ENCODE measurements at regions not wholly inside any gene's neighbourhood (a gene's known extent, or its start where the extent isn't known, plus 50 kb on each side); places are given as distances from the start of the nearest gene placed in this dataset.

GRCh38 chr6:23306251-23306950 is 737.0 kb downstream of the HDGFL1 start:
- TF ChIP-seq CTCF (IDR thresholded peaks at IDR 0.05): no peak
- Histone ChIP-seq H3K4me3 (no peak overlapping the region), H3K4me1 (no peaks in the 10 kb centered on the region), H3K27me3 (no peaks in the 10 kb centered on the region), H3K9me3 (no peaks in the 10 kb centered on the region), H3K36me3 (no peaks in the 10 kb centered on the region), H3K27ac (no peak overlapping the region)
- no peak for DNase-seq (ENCODE audit: low spot score)

- DNase-seq (ENCODE audit: low spot score): no peak
- TF ChIP-seq CTCF (IDR thresholded peaks at IDR 0.05): no peak
- Histone ChIP-seq H3K9me3 (no peaks in the 10 kb centered on the region), H3K27me3 (no peaks in the 10 kb centered on the region), H3K27ac (no peak overlapping the region), H3K4me3 (no peak overlapping the region), H3K36me3 (no peaks in the 10 kb centered on the region), H3K4me1 (no peaks in the 10 kb centered on the region)
These were observed 738.1 kb downstream of the HDGFL1 start for GRCh38 chr6:23307516-23307915.

- Histone ChIP-seq H3K36me3 (no peaks in the 10 kb centered on the region), H3K4me3 (no peak overlapping the region), H3K4me1 (no peaks in the 10 kb centered on the region), H3K27ac (no peak overlapping the region), H3K9me3 (no peaks in the 10 kb centered on the region), H3K27me3 (no peaks in the 10 kb centered on the region)
- DNase-seq (ENCODE audit: low spot score): no peak
- no peak for TF ChIP-seq CTCF (IDR thresholded peaks at IDR 0.05)
These were observed 738.8 kb downstream of the HDGFL1 start for GRCh38 chr6:23308166-23308565.

- H3K27ac ChIP-seq: no peak overlapping the region
- no peaks in the 10 kb centered on the region for H3K9me3 ChIP-seq
- no peak overlapping the region for H3K4me3 ChIP-seq
- H3K4me1 ChIP-seq: no peaks in the 10 kb centered on the region
- no peaks in the 10 kb centered on the region for H3K36me3 ChIP-seq
- no peaks in the 10 kb centered on the region for H3K27me3 ChIP-seq
- no peak for TF ChIP-seq CTCF (IDR thresholded peaks at IDR 0.05)
- no peak for DNase-seq (ENCODE audit: low spot score)
These were observed 741.8 kb downstream of the HDGFL1 start for GRCh38 chr6:23311211-23311610.

GRCh38 chr6:23316131-23316530 is 746.8 kb downstream of the HDGFL1 start:
- H3K4me3 ChIP-seq: no peak overlapping the region
- no peak for DNase-seq (ENCODE audit: low spot score)

More at GRCh38 chr6:23316131-23316530, 746.8 kb downstream of the HDGFL1 start:
- TF ChIP-seq CTCF (IDR thresholded peaks at IDR 0.05): no peak
- Histone ChIP-seq H3K36me3 (no peaks in the 10 kb centered on the region), H3K9me3 (no peaks in the 10 kb centered on the region), H3K27me3 (no peaks in the 10 kb centered on the region), H3K27ac (no peak overlapping the region), H3K4me1 (no peaks in the 10 kb centered on the region)

All from right atrium auricular region (tissue), 2 donors.